ENCODE measurements at regions not wholly inside any gene's neighbourhood (a gene's known extent, or its start where the extent isn't known, plus 50 kb on each side); places are given as distances from the start of the nearest gene placed in this dataset.

DNA sequence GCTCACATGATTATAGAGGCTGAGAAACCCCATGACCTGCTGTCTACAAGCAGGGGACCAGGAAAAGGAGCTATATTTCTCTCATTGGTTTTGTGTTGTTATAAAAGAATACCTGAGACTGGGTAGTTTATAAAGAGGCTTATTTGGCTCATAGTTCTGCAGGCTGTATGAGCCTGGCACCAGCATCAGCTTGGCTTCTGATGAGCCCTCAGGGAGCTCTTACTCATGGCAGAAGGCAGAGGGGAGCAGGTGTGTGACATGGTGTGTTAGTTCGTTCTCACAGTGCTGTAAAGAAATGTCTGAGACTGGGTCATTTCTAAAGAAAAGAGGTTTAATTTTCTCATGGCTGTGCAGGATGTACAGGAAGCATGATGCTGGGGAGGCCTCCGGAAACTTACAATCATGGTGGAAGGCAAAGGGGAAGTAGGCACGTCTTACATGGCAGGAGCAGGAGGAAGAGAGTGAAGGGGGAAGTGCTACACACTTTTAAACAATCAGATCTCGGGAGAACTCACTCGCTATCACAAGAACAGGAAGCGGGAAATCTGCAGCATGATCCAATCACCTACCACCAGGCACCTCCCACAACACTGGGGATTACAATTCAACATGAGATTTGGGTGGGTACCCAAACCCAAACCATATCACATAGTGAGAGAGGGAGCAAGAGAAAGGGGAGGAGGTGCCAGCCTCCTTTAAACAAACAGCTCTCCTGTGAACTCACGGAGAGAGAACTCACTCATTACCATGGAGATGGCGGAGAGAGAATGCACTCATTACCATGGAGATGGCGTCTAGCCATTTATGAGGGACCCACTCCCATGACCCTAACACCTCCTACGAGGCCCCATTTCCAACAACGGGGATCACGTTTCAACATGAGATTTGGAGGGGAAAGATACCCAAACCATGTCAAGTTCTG, 133.4 kb downstream of the JCAD start:
- TF ChIP-seq, protein P1, sequence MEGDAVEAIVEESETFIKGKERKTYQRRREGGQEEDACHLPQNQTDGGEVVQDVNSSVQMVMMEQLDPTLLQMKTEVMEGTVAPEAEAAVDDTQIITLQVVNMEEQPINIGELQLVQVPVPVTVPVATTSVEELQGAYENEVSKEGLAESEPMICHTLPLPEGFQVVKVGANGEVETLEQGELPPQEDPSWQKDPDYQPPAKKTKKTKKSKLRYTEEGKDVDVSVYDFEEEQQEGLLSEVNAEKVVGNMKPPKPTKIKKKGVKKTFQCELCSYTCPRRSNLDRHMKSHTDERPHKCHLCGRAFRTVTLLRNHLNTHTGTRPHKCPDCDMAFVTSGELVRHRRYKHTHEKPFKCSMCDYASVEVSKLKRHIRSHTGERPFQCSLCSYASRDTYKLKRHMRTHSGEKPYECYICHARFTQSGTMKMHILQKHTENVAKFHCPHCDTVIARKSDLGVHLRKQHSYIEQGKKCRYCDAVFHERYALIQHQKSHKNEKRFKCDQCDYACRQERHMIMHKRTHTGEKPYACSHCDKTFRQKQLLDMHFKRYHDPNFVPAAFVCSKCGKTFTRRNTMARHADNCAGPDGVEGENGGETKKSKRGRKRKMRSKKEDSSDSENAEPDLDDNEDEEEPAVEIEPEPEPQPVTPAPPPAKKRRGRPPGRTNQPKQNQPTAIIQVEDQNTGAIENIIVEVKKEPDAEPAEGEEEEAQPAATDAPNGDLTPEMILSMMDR (IDR thresholded peaks at IDR 0.05): no peak
- TF ChIP-seq TCF12 (IDR thresholded peaks at IDR 0.05) (no peak), FOXJ3 (CRISPR knock-in tag; IDR thresholded peaks at IDR 0.05) (no peak), POLR2AphosphoS5 (IDR thresholded peaks at IDR 0.05; ENCODE audit: low read depth, low read length) (no peak), NRF1 (IDR thresholded peaks at IDR 0.05; ENCODE audit: low read depth, low read length) (no peak), RAD21 (IDR thresholded peaks at IDR 0.05; ENCODE audit: low read length) (no peak), RCOR1 (IDR thresholded peaks at IDR 0.05; ENCODE audit: low read length) (no peak), FOXM1 (IDR thresholded peaks at IDR 0.05; ENCODE audit: low read depth) (no peak), GATA2 (CRISPR knock-in tag; IDR thresholded peaks at IDR 0.05) (no peak), JUND (IDR thresholded peaks at IDR 0.05) (no peak)
- TF ChIP-seq, protein P2, sequence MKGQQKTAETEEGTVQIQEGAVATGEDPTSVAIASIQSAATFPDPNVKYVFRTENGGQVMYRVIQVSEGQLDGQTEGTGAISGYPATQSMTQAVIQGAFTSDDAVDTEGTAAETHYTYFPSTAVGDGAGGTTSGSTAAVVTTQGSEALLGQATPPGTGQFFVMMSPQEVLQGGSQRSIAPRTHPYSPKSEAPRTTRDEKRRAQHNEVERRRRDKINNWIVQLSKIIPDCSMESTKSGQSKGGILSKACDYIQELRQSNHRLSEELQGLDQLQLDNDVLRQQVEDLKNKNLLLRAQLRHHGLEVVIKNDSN (IDR thresholded peaks at IDR 0.05; ENCODE audit: borderline replicate concordance, low read depth): no peak
- TF ChIP-seq, protein P3, sequence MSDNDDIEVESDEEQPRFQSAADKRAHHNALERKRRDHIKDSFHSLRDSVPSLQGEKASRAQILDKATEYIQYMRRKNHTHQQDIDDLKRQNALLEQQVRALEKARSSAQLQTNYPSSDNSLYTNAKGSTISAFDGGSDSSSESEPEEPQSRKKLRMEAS (IDR thresholded peaks at IDR 0.05; ENCODE audit: low read depth): no peak
- TF ChIP-seq, protein P4, sequence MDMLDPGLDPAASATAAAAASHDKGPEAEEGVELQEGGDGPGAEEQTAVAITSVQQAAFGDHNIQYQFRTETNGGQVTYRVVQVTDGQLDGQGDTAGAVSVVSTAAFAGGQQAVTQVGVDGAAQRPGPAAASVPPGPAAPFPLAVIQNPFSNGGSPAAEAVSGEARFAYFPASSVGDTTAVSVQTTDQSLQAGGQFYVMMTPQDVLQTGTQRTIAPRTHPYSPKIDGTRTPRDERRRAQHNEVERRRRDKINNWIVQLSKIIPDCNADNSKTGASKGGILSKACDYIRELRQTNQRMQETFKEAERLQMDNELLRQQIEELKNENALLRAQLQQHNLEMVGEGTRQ (IDR thresholded peaks at IDR 0.05; ENCODE audit: borderline replicate concordance, low read depth, low read length): no peak

Data from SK-N-SH (cell line).